WTC11 (cell line): ENCODE measurements at regions not wholly inside any gene's neighbourhood (a gene's known extent, or its start where the extent isn't known, plus 50 kb on each side); places are given as distances from the start of the nearest gene placed in this dataset.

ENCODE experiments used
- ATAC-seq: fragments of 200-7000 bp; cut with Tn5 transposase; 2 replicates; pipeline ENCODE4 v1.10.0; 2021; ENCODE audit warnings: mild to moderate bottlenecking, moderate library complexity
- CTCF ChIA-PET: fragments of 300-600 bp; sonication (Branson Sonifier 250); formaldehyde crosslinking; loops from one replicate; lab custom pipeline; 2021; ENCODE audit warnings: antibody characterized with exemption; lab: Charles Lee
- POLR2A ChIA-PET: fragments of 350-600 bp; sonication (Branson Sonifier 250); formaldehyde crosslinking; loops from one replicate; lab custom pipeline; 2021; ENCODE audit warnings: antibody characterized with exemption; lab: Charles Lee
- DNase-seq: peaks from one replicate; pipeline ENCODE4 v3.0.0; 2021; ENCODE audit warnings: low spot score
- H3K27ac Mint-ChIP-seq: 2 replicates; pipeline ENCODE4 v1.8.0; 2021; ENCODE audit warnings: mixed read lengths
- H3K27me3 Mint-ChIP-seq: 2 replicates; pipeline ENCODE4 v1.8.0; 2021; ENCODE audit warnings: low read depth, mild to moderate bottlenecking, moderate library complexity, mixed read lengths
- H3K36me3 Mint-ChIP-seq: 2 replicates; pipeline ENCODE4 v1.8.0; 2021; ENCODE audit warnings: mixed read lengths
- H3K4me1 Mint-ChIP-seq: 2 replicates; pipeline ENCODE4 v1.8.0; 2022; ENCODE audit warnings: mixed read lengths
- H3K4me3 Mint-ChIP-seq: 2 replicates; pipeline ENCODE4 v1.8.0; 2021; ENCODE audit warnings: mild to moderate bottlenecking, moderate library complexity, mixed read lengths
- H3K9me3 Mint-ChIP-seq: 2 replicates; pipeline ENCODE4 v1.8.0; 2021; ENCODE audit warnings: mixed read lengths
- ATF1 ChIP-seq: sonication (generic); formaldehyde crosslinking; IDR thresholded peaks from 2 replicates; pipeline ENCODE4 v1.8.1; 2023; ENCODE audit warnings: mild to moderate bottlenecking, moderate library complexity, missing genetic modification reagents
- EMX1 ChIP-seq: fragments of 250-450 bp; sonication (Bioruptor Pico); IDR thresholded peaks from 2 replicates; pipeline ENCODE4 v1.8.0; 2021; ENCODE audit warnings: mild to moderate bottlenecking
- HMGA2 ChIP-seq: fragments of 250-450 bp; sonication (Bioruptor Pico); IDR thresholded peaks from 2 replicates; pipeline ENCODE4 v1.4.0; 2021; ENCODE audit warnings: mild to moderate bottlenecking, moderate library complexity
- JAZF1 ChIP-seq: fragments of 250-450 bp; sonication (Bioruptor Pico); IDR thresholded peaks from 2 replicates; pipeline ENCODE4 v1.9.0; 2021; ENCODE audit warnings: moderate library complexity, mild to moderate bottlenecking, inconsistent platforms
- MYBL2 ChIP-seq: sonication (generic); formaldehyde crosslinking; IDR thresholded peaks from 2 replicates; pipeline ENCODE4 v1.8.1; 2023; ENCODE audit warnings: mild to moderate bottlenecking, moderate library complexity, missing genetic modification reagents
- NFE2L1 ChIP-seq: sonication (generic); formaldehyde crosslinking; IDR thresholded peaks from 2 replicates; pipeline ENCODE4 v1.8.1; 2023; ENCODE audit warnings: missing genetic modification reagents
- NFYB ChIP-seq: sonication (generic); formaldehyde crosslinking; conservative IDR thresholded peaks from 2 replicates; pipeline ENCODE4 v1.8.0; 2022; ENCODE audit warnings: low read depth, missing genetic modification reagents
- NR2C2 ChIP-seq: sonication (generic); formaldehyde crosslinking; IDR thresholded peaks from 2 replicates; pipeline ENCODE4 v1.8.0; 2022; ENCODE audit warnings: mild to moderate bottlenecking, missing genetic modification reagents
- NR3C1 ChIP-seq: sonication (generic); formaldehyde crosslinking; conservative IDR thresholded peaks from 2 replicates; pipeline ENCODE4 v1.8.1; 2023; ENCODE audit warnings: low read depth, mild to moderate bottlenecking, missing genetic modification reagents
- PRRX2 ChIP-seq: fragments of 250-450 bp; sonication (Bioruptor Pico); IDR thresholded peaks from 2 replicates; pipeline ENCODE4 v1.8.0; 2021; ENCODE audit warnings: mild to moderate bottlenecking
- RORB ChIP-seq: fragments of 250-450 bp; sonication (Bioruptor Pico); IDR thresholded peaks from 2 replicates; pipeline ENCODE4 v1.9.0; 2021; ENCODE audit warnings: mild to moderate bottlenecking
- SMAD3 ChIP-seq: sonication (generic); formaldehyde crosslinking; IDR thresholded peaks from 2 replicates; pipeline ENCODE4 v1.8.0; 2022; ENCODE audit warnings: missing genetic modification reagents, mild to moderate bottlenecking, borderline replicate concordance
- TP53 ChIP-seq: sonication (generic); formaldehyde crosslinking; IDR thresholded peaks from 2 replicates; pipeline ENCODE4 v1.8.1; 2023; ENCODE audit warnings: mild to moderate bottlenecking, missing genetic modification reagents
- ZBTB21 ChIP-seq: sonication (generic); formaldehyde crosslinking; IDR thresholded peaks from 2 replicates; pipeline ENCODE4 v1.8.1; 2023; ENCODE audit warnings: mild to moderate bottlenecking, missing genetic modification reagents, borderline replicate concordance
- ZNF423 ChIP-seq: fragments of 250-450 bp; sonication (Bioruptor Pico); IDR thresholded peaks from 2 replicates; pipeline ENCODE4 v2.1.2; 2022; ENCODE audit warnings: mild to moderate bottlenecking, moderate library complexity
- ZNF671 ChIP-seq: fragments of 250-450 bp; sonication (Bioruptor Pico); IDR thresholded peaks from 2 replicates; pipeline ENCODE4 v1.8.0; 2021; ENCODE audit warnings: mild to moderate bottlenecking
- TF ChIP-seq, protein P1 (sequence below): fragments of 250-450 bp; sonication (Bioruptor Pico); conservative IDR thresholded peaks from 2 replicates; pipeline ENCODE4 v1.9.0; 2021; ENCODE audit warnings: mild to moderate bottlenecking
- TF ChIP-seq, protein P2 (sequence below): fragments of 250-450 bp; sonication (Bioruptor Pico); IDR thresholded peaks from 2 replicates; pipeline ENCODE4 v1.9.0; 2021; ENCODE audit warnings: moderate library complexity, mild to moderate bottlenecking, inconsistent platforms, borderline replicate concordance
- TF ChIP-seq, protein P3 (sequence below): sonication (generic); formaldehyde crosslinking; IDR thresholded peaks from 2 replicates; pipeline ENCODE4 v1.8.1; 2022; ENCODE audit warnings: missing genetic modification reagents, borderline replicate concordance
- TF ChIP-seq, protein P4 (sequence below): sonication (generic); formaldehyde crosslinking; IDR thresholded peaks from 2 replicates; pipeline ENCODE4 v1.8.1; 2023; ENCODE audit warnings: mild to moderate bottlenecking, missing genetic modification reagents

DNA sequence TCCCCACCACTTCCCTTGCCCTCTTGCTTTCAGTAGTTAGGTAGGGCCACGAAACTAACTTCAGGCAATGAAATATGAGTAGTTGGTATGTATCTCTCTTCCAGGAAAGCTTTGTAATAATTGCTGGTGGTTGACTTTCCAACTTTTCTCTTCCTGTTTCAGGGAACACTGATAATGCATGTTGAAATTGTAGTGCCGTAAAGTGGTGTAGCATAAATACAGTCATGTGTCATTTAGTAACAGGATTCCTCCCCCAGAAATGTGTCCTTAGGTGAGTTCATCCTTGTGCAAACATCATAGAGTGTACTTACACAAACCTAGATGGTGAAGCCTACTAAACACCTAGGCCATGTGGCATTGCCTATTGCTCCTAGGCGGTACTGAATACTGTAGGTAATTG lies 429.2 kb downstream of the PID1 start:
- no peaks in the 10 kb centered on the region for H3K36me3 Mint-ChIP-seq
- no peaks in the 10 kb centered on the region for H3K9me3 Mint-ChIP-seq
- ChIA-PET CTCF (no interaction called here), POLR2A (no interaction called here)
- TF ChIP-seq, protein P1, sequence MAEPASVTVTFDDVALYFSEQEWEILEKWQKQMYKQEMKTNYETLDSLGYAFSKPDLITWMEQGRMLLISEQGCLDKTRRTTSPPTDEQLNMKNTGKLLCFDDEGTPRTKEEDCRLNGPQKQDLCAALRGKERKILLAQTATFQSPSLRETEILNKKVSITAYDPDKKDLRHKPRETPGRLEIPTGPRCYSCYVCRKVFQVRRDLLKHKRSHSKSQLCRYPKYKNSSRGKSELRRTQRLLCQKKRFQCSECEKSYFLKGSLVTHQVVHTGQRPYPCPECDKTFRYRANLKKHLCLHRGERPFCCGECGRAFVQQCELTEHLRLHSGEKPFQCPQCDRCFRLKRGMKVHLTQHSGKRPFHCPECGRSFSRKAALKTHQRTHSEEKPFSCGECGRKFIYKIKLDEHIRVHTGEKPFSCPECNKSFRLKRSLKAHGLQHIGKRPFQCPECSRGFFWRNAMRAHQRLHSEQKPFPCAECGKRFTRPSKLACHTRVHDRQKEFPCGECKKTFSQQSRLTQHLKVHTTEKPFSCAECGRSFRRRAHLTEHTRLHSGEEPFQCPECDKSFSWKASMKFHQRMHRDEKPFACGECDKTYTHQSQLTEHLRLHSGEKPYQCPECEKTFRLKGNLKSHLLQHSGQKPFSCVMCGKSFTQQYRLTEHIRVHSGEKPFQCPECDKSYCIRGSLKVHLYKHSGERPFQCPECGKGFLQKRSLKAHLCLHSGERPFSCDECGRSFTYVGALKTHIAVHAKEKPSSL, result no peak
- TF ChIP-seq NFYB (CRISPR knock-in tag), result no peak
- TF ChIP-seq ZBTB21, result no peak
- no peak for TF ChIP-seq NR2C2 (CRISPR knock-in tag)
- DNase-seq, result no peak
- H3K27me3 Mint-ChIP-seq, result no peaks in the 10 kb centered on the region
- H3K27ac Mint-ChIP-seq, result no peak overlapping the region
- H3K4me1 Mint-ChIP-seq, result no peaks in the 10 kb centered on the region
- H3K4me3 Mint-ChIP-seq, result no peak overlapping the region
- ATAC-seq, result no peak

DNA sequence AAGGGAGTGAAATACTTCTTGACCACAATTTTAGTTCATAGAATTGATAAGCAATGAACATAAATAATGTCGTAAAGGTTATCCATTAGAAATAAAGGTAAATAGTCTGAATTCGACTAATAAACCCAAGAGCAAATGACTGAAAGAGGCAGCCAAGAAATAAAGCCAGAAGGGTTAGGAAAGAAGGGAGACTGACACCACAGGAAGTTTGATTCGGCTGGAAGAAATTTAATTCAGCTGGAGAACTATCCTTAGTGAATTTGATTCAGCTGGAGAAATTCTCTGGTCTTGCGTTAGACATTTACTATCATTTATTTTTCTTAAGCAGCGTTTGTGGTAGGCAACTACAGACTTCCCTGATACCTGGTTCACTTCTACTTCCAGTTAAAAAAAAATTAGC lies 429.6 kb downstream of the PID1 start:
- DNase-seq (no peak), ATAC-seq (no peak)
- H3K27me3 Mint-ChIP-seq, result no peaks in the 10 kb centered on the region
- H3K4me1 Mint-ChIP-seq, result no peaks in the 10 kb centered on the region
- ChIA-PET CTCF (no interaction called here), POLR2A (no interaction called here)
- no peak for TF ChIP-seq PRRX2
- TF ChIP-seq, protein P1, result no peak
- TF ChIP-seq TP53 (CRISPR knock-in tag), result no peak
- TF ChIP-seq ATF1, result no peak
- TF ChIP-seq, protein P2, sequence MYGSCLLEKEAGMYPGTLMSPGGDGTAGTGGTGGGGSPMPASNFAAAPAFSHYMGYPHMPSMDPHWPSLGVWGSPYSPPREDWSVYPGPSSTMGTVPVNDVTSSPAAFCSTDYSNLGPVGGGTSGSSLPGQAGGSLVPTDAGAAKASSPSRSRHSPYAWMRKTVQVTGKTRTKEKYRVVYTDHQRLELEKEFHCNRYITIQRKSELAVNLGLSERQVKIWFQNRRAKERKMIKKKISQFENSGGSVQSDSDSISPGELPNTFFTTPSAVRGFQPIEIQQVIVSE (CRISPR knock-in tag), result no peak
- no peak for TF ChIP-seq NFE2L1 (CRISPR knock-in tag)
- TF ChIP-seq JAZF1 (CRISPR knock-in tag), result no peak
- TF ChIP-seq, protein P3, sequence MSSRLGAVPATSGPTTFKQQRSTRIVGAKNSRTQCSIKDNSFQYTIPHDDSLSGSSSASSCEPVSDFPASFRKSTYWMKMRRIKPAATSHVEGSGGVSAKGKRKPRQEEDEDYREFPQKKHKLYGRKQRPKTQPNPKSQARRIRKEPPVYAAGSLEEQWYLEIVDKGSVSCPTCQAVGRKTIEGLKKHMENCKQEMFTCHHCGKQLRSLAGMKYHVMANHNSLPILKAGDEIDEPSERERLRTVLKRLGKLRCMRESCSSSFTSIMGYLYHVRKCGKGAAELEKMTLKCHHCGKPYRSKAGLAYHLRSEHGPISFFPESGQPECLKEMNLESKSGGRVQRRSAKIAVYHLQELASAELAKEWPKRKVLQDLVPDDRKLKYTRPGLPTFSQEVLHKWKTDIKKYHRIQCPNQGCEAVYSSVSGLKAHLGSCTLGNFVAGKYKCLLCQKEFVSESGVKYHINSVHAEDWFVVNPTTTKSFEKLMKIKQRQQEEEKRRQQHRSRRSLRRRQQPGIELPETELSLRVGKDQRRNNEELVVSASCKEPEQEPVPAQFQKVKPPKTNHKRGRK (CRISPR knock-in tag), result no peak
- TF ChIP-seq SMAD3, result no peak
- TF ChIP-seq NR3C1 (CRISPR knock-in tag), result no peak
- TF ChIP-seq ZNF671 (CRISPR knock-in tag), result no peak
- TF ChIP-seq EMX1, result no peak
- no peak for TF ChIP-seq MYBL2
- TF ChIP-seq ZNF423, result no peak
- no peak for TF ChIP-seq HMGA2
- H3K36me3 Mint-ChIP-seq, result no peaks in the 10 kb centered on the region
- H3K4me3 Mint-ChIP-seq, result no peak overlapping the region
- no peak overlapping the region for H3K27ac Mint-ChIP-seq
- H3K9me3 Mint-ChIP-seq, result no peaks in the 10 kb centered on the region

DNA sequence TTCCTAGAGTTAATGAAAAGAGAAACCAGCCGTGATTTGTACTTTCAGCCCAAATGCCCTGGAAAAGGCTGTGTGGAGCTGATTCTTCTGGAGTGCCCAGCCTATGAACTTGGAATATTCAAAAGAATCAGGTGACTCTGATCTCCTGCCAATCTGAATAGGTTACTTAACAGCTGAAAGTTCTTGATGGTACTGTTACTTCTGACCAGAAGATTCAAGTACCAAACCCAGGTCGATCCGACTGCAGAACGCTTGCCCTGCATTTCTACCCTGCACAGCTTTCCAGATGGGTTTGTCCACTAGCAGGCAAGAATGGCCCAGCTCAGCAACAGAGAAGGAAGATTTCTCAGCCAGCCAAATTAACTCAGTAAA lies 430.4 kb downstream of the PID1 start:
- POLR2A ChIA-PET, result no interaction called here
- no peak for TF ChIP-seq HMGA2
- no peak for TF ChIP-seq PRRX2
- TF ChIP-seq RORB (CRISPR knock-in tag), result no peak
- TF ChIP-seq, protein P1, result no peak
- no peak for TF ChIP-seq MYBL2
- TF ChIP-seq, protein P4, sequence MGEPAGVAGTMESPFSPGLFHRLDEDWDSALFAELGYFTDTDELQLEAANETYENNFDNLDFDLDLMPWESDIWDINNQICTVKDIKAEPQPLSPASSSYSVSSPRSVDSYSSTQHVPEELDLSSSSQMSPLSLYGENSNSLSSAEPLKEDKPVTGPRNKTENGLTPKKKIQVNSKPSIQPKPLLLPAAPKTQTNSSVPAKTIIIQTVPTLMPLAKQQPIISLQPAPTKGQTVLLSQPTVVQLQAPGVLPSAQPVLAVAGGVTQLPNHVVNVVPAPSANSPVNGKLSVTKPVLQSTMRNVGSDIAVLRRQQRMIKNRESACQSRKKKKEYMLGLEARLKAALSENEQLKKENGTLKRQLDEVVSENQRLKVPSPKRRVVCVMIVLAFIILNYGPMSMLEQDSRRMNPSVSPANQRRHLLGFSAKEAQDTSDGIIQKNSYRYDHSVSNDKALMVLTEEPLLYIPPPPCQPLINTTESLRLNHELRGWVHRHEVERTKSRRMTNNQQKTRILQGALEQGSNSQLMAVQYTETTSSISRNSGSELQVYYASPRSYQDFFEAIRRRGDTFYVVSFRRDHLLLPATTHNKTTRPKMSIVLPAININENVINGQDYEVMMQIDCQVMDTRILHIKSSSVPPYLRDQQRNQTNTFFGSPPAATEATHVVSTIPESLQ (CRISPR knock-in tag), result no peak

More for the DNA sequence above, 430.4 kb downstream of the PID1 start:
- H3K27ac Mint-ChIP-seq, result no peak overlapping the region
- no peak overlapping the region for H3K4me3 Mint-ChIP-seq
- DNase-seq (no peak), ATAC-seq (no peak)
- CTCF ChIA-PET, result no interaction called here
- H3K9me3 Mint-ChIP-seq, result no peaks in the 10 kb centered on the region
- H3K36me3 Mint-ChIP-seq, result no peaks in the 10 kb centered on the region
- no peaks in the 10 kb centered on the region for H3K4me1 Mint-ChIP-seq
- H3K27me3 Mint-ChIP-seq, result no peaks in the 10 kb centered on the region
